PC-3 (cell line): ENCODE measurements at regions not wholly inside any gene's neighbourhood (a gene's known extent, or its start where the extent isn't known, plus 50 kb on each side); places are given as distances from the start of the nearest gene placed in this dataset.

ENCODE experiments used
- ATAC-seq: fragments of 200-7000 bp; cut with Tn5 transposase; 2 replicates; pipeline ENCODE4 v1.9.1; 2020; ENCODE audit warnings: mild to moderate bottlenecking, moderate library complexity
- BruUV-seq: library from RNA; stranded (reverse); fragments of 400-500 nt; replicated peaks from 2 replicates; lab custom pipeline; 2021; lab: Mats Ljungman, UMichigan
- CTCF ChIA-PET: fragments of 300-600 bp; sonication (Branson Sonifier 250); formaldehyde crosslinking; loops from one replicate; lab custom pipeline; 2022; ENCODE audit warnings: antibody characterized with exemption; lab: Charles Lee
- POLR2A ChIA-PET: fragments of 300-600 bp; sonication (Branson Sonifier 250); formaldehyde crosslinking; loops from one replicate; lab custom pipeline; 2022; ENCODE audit warnings: antibody characterized with exemption; ENCODE audit not compliant: unreplicated experiment; lab: Charles Lee
- DNase-seq: peaks from one replicate; pipeline ENCODE4 v3.0.0-alpha.2; 2015
- H2AFZ ChIP-seq: fragments of 300-600 bp; sonication (generic); 2 replicates; pipeline ENCODE4 v1.6.0; 2016; ENCODE audit warnings: antibody characterized with exemption, low read length
- H3F3A ChIP-seq: fragments of 300-600 bp; sonication (generic); one replicate; pipeline ENCODE4 v1.6.0; 2017; ENCODE audit warnings: antibody characterized with exemption, low read length, control low read depth, mild to moderate bottlenecking; ENCODE audit not compliant: unreplicated experiment
- H3K27ac ChIP-seq: fragments of 300-600 bp; sonication (generic); 2 replicates; pipeline ENCODE4 v1.5.1; 2016; ENCODE audit warnings: mild to moderate bottlenecking, low read length
- H3K27me3 ChIP-seq: fragments of 300-600 bp; sonication (generic); 2 replicates; pipeline ENCODE4 v1.6.1; 2016; ENCODE audit warnings: low read length, mixed read lengths
- H3K36me3 ChIP-seq: fragments of 300-600 bp; sonication (generic); 2 replicates; pipeline ENCODE4 v1.6.1; 2016; ENCODE audit warnings: low read depth, mixed run types, low read length, mixed read lengths
- H3K4me1 ChIP-seq: fragments of 300-600 bp; sonication (generic); 2 replicates; pipeline ENCODE4 v1.5.1; 2016; ENCODE audit warnings: low read length; ENCODE audit not compliant: insufficient read depth
- H3K4me2 ChIP-seq: fragments of 300-600 bp; sonication (generic); 2 replicates; pipeline ENCODE4 v1.6.0; 2016; ENCODE audit warnings: low read length
- H3K4me3 ChIP-seq: fragments of 300-600 bp; sonication (generic); 2 replicates; pipeline ENCODE4 v1.5.1; 2016; ENCODE audit warnings: mild to moderate bottlenecking, low read length, mixed read lengths
- H3K79me2 ChIP-seq: fragments of 300-600 bp; sonication (generic); 2 replicates; pipeline ENCODE4 v1.6.1; 2017; ENCODE audit warnings: low read length, mixed read lengths
- H3K9ac ChIP-seq: fragments of 300-600 bp; sonication (generic); 2 replicates; pipeline ENCODE4 v1.6.0; 2016; ENCODE audit warnings: mild to moderate bottlenecking, low read length
- H3K9me2 ChIP-seq: fragments of 300-600 bp; sonication (generic); replicated peaks from 2 replicates; pipeline ENCODE4 v1.6.1; 2016; ENCODE audit warnings: mixed run types, low read length, mixed read lengths
- H3K9me3 ChIP-seq: fragments of 300-600 bp; sonication (generic); 2 replicates; pipeline ENCODE4 v1.6.1; 2016; ENCODE audit warnings: low read length, mixed read lengths
- H4K20me1 ChIP-seq: fragments of 300-600 bp; sonication (generic); 2 replicates; pipeline ENCODE4 v1.6.1; 2016; ENCODE audit warnings: low read length, mixed read lengths
- EZH2 ChIP-seq: fragments of 300-600 bp; sonication (generic); IDR thresholded peaks from one replicate; pipeline ENCODE4 v1.6.1; 2017; ENCODE audit warnings: antibody characterized with exemption, mild to moderate bottlenecking, low read length; ENCODE audit not compliant: unreplicated experiment
- EZH2phosphoT487 ChIP-seq: fragments of 300-600 bp; sonication (generic); IDR thresholded peaks from 2 replicates; pipeline ENCODE4 v1.6.1; 2018; ENCODE audit warnings: mild to moderate bottlenecking, antibody characterized with exemption, low read length, borderline replicate concordance
- intact Hi-C: fragments of 100-400 bp; cut with micrococcal nuclease; formaldehyde crosslinking; loops from 2 replicates; pipeline ENCODE4 v1.9.0; 2023
- TF ChIP-seq, protein P1 (sequence below): fragments of 300-600 bp; sonication (generic); conservative IDR thresholded peaks from 2 replicates; pipeline ENCODE4 v1.5.1; 2017; ENCODE audit warnings: antibody characterized with exemption, low read depth, mild to moderate bottlenecking, low read length

DNA sequence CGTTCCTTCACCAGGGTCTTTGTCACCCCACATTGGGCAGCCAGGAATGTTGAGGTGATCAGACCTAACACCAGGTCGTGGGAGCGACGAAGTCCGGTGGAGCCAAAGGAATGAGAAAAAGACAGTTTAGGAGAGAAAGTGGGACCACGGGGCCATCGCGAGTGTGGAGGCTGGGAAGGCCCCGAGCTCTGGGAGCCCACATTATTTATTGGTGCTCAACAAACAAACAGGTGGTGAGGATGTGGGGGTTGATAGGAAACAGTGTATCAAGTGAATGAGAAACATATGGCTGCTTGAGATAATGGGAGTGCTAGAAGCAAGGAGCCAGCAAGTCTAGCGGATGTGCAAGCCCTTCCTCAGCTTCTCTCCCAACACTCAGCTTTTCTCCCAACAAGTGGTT is 287.1 kb upstream of the SGK1 start:
- H3F3A ChIP-seq: no peaks in the 10 kb centered on the region
- POLR2A ChIA-PET: no interaction called here

DNA sequence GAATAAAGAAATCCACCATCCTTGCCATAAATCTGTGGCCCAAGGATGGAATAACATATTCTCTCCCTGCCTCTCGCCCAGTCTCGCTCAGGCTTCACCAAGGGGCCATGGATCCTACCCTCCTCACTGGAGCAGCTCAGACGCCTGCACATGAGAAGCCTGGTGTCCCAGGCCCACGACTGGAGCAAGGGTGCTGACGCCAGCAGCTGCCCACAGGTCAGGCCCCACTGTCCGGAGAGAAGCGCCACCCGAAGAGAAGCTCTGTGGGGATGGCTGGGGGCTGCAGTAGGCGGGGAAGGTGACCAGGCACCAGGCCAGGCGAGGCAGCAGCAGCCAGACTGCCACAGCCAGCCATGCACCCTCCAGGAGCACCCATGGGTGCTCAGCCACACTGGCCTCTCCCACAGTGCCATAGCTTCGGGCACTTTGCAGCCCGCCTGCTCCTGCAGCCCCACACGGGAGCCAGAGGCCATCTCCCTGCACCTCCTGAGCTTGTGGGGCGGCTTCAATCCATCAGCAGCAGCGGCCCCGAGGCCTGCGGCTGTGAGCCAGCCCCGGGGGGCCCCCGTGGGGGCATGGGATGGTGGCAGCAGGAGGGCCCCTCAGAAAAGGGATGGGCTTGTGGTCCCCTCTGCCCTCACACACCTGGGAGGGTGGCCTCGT is 286.2 kb upstream of the SGK1 start:
- no peak for DNase-seq
- H2AFZ ChIP-seq: no peak overlapping the region
- H3K4me3 ChIP-seq: no peak overlapping the region
- no peaks in the 10 kb centered on the region for H3K27me3 ChIP-seq
- H3K9me3 ChIP-seq: no peaks in the 10 kb centered on the region
- no peak for ATAC-seq
- POLR2A ChIA-PET: no interaction called here
- H3K79me2 ChIP-seq: no peaks in the 10 kb centered on the region
- no peaks in the 10 kb centered on the region for H4K20me1 ChIP-seq
- no peaks in the 10 kb centered on the region for H3K4me1 ChIP-seq
- CTCF ChIA-PET: no interaction called here
- no peak overlapping the region for H3K4me2 ChIP-seq
- H3K36me3 ChIP-seq: no peaks in the 10 kb centered on the region
- H3K27ac ChIP-seq: no peak overlapping the region
- no peaks in the 10 kb centered on the region for H3F3A ChIP-seq
- intact Hi-C loops: no loop called here
- H3K9ac ChIP-seq: no peak overlapping the region
- BruUV-seq: no TSS peak
- no peaks in the 10 kb centered on the region for H3K9me2 ChIP-seq
- TF ChIP-seq, protein P1, sequence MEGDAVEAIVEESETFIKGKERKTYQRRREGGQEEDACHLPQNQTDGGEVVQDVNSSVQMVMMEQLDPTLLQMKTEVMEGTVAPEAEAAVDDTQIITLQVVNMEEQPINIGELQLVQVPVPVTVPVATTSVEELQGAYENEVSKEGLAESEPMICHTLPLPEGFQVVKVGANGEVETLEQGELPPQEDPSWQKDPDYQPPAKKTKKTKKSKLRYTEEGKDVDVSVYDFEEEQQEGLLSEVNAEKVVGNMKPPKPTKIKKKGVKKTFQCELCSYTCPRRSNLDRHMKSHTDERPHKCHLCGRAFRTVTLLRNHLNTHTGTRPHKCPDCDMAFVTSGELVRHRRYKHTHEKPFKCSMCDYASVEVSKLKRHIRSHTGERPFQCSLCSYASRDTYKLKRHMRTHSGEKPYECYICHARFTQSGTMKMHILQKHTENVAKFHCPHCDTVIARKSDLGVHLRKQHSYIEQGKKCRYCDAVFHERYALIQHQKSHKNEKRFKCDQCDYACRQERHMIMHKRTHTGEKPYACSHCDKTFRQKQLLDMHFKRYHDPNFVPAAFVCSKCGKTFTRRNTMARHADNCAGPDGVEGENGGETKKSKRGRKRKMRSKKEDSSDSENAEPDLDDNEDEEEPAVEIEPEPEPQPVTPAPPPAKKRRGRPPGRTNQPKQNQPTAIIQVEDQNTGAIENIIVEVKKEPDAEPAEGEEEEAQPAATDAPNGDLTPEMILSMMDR: no peak
- TF ChIP-seq EZH2 (no peak), EZH2phosphoT487 (no peak)

More for the DNA sequence above, 287.1 kb upstream of the SGK1 start:
- Histone ChIP-seq H3K9me3 (no peaks in the 10 kb centered on the region), H3K4me2 (no peak overlapping the region), H2AFZ (no peak overlapping the region), H3K9me2 (no peaks in the 10 kb centered on the region), H3K4me3 (no peak overlapping the region), H3K36me3 (no peaks in the 10 kb centered on the region), H3K4me1 (no peaks in the 10 kb centered on the region), H3K27ac (no peak overlapping the region), H3K27me3 (no peaks in the 10 kb centered on the region), H3K79me2 (no peaks in the 10 kb centered on the region), H4K20me1 (no peaks in the 10 kb centered on the region), H3K9ac (no peak overlapping the region)
- TF ChIP-seq EZH2: no peak
- TF ChIP-seq EZH2phosphoT487: no peak
- TF ChIP-seq, protein P1: no peak
- intact Hi-C loops: no loop called here
- CTCF ChIA-PET: no interaction called here
- DNase-seq (no peak), ATAC-seq (no peak)
- no TSS peak for BruUV-seq

GRCh38 chr6:134603561-134603960 is 285.6 kb upstream of the SGK1 start:
- Histone ChIP-seq H3K9me2 (no peaks in the 10 kb centered on the region), H3K9me3 (no peaks in the 10 kb centered on the region), H4K20me1 (no peaks in the 10 kb centered on the region), H3K4me3 (no peak overlapping the region), H3K9ac (no peak overlapping the region), H3K36me3 (no peaks in the 10 kb centered on the region), H2AFZ (no peak overlapping the region), H3F3A (no peaks in the 10 kb centered on the region), H3K4me2 (no peak overlapping the region), H3K79me2 (no peaks in the 10 kb centered on the region), H3K27me3 (no peaks in the 10 kb centered on the region), H3K4me1 (no peaks in the 10 kb centered on the region), H3K27ac (no peak overlapping the region)
- intact Hi-C loops: no loop called here
- ATAC-seq (no peak), DNase-seq (no peak)
- BruUV-seq: no TSS peak
- ChIA-PET CTCF (no interaction called here), POLR2A (no interaction called here)
- no peak for TF ChIP-seq EZH2phosphoT487
- no peak for TF ChIP-seq EZH2
- TF ChIP-seq, protein P1: no peak
